NCI-H510A treated with DMSO at 0.1 percent for 48 hours (cell line): ENCODE measurements at regions not wholly inside any gene's neighbourhood (a gene's known extent, or its start where the extent isn't known, plus 50 kb on each side); places are given as distances from the start of the nearest gene placed in this dataset.

Experiments
- DNase-seq: peaks from one replicate; lab custom pipeline; 2025; lab: John Stamatoyannopoulos, UW

DNA sequence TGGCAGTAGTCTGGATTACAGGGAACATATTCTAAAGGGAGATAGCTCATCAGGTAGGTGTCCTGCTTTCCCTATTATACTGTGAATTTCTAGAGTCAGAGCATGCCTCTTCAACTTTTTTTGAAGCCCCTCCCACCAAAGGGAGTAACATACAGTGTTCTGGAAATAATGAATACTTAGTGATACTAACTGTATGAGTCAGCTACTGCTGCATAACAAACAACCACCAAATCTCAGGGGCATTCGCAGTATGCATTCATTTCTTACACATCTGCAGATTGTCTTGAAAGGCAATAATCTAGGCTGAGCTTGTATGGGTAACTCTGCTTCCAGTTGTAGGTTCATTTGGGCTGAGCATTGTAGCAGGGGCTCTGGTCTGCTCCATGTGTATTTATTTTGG lies 409.7 kb upstream of the SPRED2 start:
- no peak for DNase-seq

DNA sequence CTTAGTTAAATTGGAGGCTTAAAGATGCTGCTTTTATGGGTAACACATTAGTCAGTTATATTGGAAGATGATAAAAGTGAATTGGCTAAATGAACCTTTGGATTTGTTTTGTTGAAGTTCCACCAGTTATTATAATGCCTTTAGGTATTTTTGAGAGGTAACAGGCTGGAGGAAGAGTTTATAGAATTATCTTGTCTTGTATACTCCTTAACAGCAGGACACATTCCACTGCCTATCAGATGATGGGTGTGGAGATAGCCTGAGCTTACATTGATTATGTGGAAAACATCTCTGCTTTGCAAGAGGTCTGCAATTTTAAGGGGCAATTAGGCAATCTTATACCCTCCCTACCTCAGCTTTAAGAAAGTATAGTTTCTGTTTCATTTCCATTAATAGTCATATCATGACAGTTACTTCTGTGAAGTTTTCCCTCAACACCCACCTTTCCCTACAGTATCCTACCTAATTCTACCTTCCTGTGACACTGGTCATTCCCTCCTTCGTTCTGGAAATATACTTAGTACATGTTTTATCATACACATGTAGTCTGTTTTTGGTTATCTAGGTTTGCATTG lies 403.7 kb upstream of the SPRED2 start:
- DNase-seq: no peak

DNA sequence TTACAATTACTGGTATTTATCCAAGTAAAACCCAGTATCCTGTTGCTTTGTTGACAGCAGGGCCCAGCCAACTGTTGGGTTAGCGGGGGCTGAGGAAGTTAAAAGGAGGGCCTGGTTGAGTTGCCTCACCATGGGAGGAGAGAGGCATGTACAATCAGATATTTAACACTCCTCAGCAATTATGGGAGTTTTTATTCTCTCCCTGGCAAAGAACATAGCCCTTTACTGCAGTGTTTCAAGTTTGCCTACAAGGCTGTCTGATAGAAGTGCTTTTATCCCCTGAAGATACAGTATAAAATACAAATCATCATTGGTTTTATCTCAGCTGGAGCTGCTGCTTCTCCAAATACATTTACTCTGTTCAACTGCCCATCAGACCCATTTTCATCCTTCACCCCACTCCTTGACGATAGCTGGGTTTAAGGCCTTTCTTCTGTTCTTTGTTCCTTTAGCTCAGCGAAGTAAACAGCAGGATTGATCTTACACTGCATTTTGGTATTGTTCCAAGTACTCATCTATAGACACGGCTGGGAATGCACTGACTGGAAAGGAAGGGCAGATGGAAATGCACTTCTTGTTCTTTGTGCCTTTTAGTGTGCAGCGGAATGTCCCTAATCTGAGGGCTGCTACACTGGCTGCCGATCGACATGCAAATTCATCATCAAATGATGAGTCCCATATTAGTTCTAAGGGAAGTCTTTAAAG lies 402.5 kb upstream of the SPRED2 start:
- no peak for DNase-seq

DNA sequence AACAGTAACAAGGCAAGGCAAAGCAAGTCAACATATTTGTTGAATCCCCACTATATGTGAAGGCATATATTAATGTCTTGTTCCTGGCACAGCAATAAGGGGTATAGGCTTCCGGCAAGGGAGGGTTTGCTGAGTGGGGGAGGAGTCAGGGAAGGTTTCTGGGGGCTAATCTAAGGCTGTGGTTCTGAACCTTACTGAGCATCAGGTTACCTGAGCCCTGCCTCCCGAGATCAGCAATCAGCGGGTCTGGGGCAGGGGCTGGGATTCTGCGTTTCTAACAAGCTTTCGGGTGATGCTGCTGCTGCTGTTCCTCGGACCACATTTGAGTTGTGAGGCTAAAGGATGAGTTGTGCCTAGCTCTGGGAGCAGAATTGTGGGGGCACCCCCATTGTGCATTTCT lies 401.7 kb upstream of the SPRED2 start:
- no peak for DNase-seq

DNA sequence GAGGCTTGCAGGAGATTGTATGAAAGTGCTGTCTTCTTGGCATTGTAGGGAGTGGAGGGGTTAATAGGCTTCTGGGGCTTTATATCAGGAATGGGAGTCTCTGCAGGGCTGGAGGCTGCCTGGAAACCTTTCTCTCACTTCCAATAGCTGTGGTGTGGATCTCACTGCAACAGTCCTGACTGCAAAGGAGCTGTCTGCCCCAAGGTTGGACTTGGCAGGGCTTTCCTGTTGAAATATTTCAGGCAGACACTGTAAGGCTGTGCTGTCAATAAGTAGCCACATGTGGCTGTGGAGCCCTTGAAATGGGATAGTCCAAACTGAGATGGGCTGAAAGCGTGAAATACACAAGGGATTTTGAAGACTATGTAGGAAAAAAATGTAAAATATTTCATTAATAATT lies 399.1 kb upstream of the SPRED2 start:
- no peak for DNase-seq

DNA sequence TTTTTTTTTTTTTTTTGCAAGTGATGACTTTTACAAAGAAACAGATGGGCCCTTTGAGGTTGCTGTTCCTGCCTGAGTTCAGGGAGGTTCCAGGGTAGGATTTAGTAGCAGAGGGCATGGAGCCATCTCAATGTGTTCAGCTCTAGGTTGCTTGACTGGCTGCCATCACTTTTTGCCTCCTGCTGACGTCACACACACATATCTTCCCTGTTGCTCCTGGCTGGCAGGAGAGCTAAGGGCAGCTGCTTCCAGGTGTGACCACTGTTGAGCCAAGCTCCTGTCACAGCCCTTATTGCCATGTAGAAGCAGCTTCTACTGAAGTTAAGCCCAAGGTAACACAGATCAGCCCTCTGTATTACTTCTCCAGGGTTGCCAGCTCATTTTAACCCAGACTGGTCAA lies 394.2 kb upstream of the SPRED2 start:
- no peak for DNase-seq

DNA sequence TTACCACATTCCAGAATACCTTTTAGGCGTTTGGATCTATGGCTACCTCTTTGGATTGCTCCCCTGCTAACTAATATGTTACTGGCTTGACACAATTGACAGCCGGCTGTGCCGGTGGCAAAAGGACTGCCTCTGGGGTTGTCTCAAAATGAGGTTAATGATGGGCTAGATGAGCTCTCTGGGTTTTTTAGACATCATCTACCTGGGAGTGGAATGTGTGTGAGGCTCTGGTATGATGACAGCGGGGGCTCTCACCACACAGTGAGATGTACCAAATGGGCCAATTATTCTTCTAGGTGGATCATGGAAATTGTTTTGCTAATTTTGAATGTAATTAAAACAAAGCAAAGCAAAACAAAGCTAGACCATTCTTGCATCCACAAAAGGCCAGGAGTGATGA lies 391.1 kb upstream of the SPRED2 start:
- DNase-seq: no peak

DNA sequence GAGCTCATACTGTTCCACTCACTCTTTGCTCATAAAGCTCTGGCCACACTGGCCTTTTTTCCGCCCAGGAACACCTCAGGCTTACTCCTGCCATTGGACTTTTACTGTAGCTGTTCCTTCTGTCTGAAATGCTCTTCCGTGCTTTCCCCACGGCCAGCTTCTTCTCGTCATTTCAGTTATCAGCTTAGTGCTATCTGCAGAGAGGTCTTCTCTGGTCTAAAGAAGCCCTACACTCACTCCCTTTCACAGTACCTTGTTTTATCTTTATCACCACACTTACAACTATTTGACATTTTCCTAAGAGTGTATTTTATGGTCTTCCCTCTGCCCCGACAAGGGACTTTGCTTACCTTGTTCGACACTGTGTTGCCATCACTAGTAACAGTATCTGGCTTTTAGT lies 388.1 kb upstream of the SPRED2 start:
- DNase-seq: no peak

DNA sequence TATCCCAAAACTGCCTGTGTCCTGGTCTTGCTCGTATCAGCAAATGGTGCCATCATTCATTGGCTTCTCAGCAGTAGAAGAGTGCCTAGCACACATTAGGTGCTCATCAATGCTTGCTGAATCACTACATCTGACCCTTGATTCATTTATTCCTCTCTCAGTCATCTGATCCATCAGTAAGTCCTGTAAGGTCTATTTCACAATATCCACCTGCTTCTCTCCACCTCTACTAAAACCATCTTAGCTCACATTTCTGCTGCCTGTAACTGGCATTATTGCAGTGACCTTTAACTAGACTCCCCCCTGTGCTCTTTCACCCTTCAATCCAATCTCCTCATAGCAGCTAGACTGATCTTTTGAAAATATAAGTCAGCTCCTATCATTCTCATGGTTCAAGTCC lies 387.6 kb upstream of the SPRED2 start:
- no peak for DNase-seq

DNA sequence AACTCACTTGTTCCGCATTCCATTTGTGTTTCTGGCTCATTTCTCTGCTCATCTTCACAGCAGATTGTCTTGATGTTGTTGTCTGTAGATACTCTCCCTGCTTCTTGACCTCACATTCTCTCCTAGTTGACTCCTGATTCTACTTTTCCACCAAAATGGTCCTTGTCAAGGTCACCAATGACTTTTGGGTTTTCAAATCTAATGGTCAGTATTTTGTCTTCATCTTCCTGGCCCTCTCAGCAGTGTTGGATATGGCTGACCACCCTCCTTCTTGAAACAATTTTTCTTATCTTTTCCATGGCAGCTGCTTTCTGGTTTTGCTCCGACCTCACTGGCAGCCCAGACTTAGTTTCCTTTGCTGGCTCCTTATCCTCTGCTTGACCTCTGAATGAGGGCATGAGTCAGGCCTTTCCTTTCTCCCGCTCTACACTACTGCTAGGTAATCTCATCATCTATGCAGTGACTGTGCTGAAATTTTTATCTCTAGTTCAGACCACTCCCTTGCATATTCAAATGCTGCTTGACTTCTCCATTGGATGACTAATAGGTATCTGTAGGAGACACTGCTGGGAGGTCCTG lies 386.6 kb upstream of the SPRED2 start:
- DNase-seq: no peak

DNA sequence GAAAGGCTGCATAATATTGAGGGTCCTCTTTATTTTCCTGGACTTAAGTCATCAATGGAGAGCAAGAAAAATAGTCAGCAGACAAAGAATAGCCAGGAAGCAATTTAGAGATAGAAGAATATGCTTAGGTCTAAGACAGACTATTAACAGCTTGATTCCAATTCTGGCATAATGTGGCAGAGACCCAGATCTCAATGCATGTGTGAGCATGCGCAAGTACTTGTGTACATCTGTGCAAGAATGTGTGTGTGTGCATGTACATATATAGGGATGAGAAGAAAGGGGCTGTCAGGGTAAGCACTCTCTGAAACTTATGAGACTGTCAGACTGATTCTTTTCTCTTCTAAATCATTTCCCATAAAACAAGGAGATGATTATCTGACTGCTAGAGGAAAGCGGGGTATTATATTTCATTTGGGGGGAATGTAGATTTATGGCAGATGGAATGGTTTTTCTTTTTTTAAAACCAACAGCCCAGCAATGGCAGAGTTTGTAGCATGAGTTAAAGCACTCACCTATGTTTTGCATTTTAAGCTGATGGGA lies 381.3 kb upstream of the SPRED2 start:
- no peak for DNase-seq

DNA sequence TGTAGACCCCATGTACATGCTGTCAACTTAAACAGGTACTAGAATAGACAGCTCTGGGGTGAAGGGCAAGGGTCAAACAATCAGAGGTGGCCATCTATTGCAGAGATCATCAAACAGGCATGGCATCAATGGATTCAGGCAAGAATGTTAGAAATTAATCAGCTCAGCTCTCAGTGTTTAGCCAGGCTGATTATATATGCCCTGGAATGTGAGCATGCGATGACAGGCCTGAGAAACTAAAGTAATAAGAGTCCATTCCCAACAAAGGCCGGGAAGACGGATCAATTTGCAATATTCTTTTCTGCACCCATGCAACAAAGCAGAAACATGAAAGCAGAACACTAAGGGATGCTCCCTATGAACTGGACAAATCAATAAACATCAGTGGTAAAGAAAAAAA lies 380.5 kb upstream of the SPRED2 start:
- DNase-seq: no peak

DNA sequence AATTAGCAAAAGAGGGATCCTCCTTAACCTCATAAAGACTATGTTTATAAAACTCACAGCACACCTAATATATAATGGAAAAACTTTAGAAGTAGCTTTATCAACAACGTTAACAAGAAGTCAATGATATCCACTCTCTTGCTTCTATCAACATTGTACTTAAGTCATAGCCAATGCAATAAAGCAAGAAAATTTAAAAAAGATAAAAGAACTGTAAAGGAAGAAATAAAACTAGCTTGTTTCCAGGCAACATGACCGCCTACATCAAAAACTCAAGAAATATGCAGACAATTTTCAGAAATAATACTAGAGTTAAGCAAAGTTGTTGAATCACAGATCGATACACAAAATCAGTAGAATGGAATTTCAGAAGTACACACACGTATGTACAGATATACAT lies 375.5 kb upstream of the SPRED2 start:
- DNase-seq: no peak

DNA sequence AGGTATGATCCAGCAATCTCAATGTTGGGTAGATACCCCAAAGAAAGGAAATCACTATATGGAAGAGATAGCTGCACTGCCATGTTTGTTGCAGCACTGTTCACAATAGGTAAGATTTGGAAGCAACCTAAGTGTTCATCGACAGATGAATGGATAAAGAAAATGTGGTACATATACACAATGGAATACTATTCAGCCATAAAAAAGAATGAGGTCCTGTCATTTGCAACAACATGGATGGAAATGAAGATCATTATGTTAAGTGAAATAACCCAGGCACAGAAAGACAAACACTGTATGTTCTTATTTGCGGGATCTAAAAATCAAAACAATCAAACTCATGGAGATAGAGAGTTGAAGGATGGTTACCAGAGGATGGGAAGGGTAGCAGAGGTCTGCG lies 372.4 kb upstream of the SPRED2 start:
- DNase-seq: no peak

DNA sequence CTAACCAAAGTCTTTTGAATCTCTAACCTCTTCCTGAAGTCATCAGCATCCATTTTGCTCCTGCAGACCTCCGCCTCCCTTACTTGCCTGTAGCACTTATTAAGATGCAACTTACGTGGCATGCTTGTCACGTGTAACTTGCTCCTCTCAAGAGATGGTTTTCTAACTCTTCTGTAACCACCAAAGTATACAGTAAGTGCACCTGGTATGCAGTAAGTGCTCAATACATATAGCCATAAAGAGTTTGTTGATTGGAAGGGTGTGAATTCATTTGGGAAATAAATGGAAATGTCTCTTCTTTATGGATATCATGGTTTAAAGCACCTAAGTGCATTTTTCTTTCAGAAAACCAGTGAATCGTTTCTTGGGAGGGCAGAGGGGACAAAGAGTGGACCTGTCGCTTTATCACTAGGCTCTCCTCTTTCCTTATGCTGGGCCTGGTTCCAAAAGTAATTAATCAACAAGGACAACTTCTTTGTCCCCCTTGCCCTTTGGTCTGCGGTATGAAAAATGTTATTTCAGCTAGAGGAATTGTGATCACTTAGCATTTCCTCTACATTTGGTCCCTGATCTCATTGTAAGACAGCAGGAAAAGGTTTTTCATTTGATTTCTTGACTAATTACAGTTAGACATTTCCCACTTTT lies 370.0 kb upstream of the SPRED2 start:
- DNase-seq: no peak

DNA sequence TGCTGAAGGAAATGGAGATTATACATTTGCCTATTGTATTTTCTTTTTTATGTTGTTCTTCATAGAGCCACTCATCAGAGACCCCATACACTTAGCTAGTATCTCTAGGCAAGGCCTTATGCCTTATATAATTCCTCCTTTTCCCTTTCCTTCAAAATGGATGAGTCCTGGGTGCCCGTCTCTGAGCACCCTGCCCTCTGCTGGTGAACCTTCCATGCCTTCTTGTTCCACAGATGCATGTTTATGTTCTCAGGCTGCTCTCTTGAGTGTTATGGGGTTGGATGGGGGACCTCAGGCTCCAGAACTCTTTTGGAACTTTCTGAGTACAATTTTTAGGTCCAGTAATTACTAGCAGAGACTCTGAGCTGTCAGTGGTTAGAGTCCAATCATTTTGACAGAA lies 368.6 kb upstream of the SPRED2 start:
- DNase-seq: no peak

DNA sequence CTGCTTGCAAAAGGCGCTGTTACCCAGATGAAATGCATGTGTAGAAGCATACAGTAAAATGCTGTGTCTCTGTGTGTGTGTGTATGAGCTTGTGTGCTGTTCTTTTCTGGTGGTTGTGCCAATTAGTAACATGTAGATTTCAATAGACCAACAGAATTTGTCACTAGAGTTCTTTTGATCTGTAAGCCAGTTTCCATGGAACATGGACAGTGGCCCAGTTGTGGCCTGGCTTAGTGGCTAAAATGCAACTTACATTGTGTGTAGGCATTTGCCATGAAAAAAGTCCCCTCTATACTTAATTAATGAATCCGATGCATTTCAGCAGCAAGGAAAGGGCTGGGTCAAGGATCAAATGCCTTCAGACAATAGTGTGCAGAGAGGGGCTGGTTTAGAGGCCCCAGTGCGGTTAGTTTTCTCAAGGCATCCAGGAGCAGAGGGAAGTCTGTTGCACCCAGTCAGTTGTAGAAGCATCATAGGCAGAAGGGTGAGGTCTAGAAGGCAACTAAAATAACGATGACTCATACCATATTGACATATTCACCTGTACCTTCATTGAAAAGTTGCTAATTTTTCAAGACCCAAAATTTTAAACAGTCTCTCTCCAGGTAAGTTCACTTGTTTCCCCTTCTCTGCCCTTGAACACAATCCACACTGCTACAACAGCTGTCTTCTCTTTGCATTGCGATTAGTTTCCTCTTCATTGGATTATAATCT lies 366.9 kb upstream of the SPRED2 start:
- DNase-seq: no peak

DNA sequence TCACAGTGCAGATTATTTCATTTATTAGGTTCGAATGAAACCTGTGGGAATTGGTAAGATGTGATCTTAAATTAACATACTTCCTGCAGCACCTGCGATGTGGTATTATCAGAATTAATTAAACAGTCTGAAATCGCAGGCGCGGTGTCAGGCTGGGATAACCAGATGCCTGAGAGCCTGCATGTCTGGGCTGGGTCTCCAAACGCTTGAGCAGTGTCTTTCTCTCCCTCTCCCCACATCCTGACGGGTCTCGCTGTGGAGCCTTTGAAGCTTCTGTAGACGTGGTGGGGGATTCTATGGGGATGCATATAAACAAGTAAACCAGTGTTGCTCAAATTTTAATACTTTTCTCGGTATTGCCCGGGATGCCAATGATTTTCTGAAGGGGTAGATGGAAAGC lies 366.2 kb upstream of the SPRED2 start:
- DNase-seq: no peak

DNA sequence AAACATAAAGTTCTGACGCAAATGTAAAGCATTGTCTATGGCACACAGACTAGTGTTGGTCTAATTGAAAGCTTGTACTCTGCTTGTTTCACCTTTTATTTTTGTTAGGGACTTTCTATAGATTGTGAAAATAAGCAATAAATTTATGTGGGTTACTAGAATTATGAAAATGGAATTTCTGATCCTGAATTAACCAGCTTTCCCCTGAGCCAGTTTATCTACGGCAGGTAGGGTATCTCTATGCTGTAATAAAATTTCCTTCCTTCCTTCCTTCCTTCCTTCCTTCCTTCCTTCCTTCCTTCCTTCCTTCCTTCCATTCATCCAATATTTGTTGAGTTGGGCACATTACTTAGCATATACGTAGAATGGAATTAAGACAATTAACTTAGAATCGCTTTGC lies 362.6 kb upstream of the SPRED2 start:
- DNase-seq: no peak

DNA sequence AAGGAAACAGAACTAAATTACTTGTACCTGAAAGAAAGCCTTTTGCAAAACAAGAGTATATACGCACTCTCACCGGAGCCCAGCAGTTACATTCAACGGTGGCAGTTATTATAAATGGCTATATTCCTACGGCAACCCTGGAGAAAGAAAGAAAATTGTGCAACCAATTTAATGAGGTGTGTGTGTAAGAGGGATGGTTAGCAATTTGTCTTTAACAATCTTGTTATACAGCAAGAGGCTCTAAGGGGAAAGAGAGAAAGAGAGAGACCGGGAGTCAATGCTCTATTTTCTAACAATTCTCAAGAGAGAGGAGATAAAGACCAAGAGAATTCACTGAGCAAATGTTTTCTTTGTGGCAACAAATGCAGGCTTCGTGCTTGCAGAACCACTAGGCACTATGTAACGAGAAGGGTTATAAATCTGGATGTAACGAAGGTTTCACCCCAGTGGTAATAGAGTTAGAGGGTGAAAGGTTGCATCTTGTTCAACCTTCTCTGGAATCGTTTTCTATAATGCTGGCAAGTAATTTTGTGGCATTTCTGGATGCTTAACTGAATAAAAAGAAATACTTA lies 359.1 kb upstream of the SPRED2 start:
- no peak for DNase-seq

DNA sequence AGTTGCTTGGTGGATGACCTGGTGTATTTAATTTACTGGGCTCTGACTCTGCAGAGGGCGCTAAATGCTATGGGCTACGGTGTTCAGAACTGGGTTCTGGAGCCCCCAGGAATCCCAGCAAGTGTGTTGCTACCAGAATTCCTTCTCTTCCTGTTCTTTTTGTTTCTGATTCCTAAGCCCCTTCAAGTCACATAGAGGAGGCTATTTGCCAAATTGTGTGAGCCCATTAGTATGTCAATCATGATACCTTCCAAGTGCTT lies 358.2 kb upstream of the SPRED2 start:
- no peak for DNase-seq

DNA sequence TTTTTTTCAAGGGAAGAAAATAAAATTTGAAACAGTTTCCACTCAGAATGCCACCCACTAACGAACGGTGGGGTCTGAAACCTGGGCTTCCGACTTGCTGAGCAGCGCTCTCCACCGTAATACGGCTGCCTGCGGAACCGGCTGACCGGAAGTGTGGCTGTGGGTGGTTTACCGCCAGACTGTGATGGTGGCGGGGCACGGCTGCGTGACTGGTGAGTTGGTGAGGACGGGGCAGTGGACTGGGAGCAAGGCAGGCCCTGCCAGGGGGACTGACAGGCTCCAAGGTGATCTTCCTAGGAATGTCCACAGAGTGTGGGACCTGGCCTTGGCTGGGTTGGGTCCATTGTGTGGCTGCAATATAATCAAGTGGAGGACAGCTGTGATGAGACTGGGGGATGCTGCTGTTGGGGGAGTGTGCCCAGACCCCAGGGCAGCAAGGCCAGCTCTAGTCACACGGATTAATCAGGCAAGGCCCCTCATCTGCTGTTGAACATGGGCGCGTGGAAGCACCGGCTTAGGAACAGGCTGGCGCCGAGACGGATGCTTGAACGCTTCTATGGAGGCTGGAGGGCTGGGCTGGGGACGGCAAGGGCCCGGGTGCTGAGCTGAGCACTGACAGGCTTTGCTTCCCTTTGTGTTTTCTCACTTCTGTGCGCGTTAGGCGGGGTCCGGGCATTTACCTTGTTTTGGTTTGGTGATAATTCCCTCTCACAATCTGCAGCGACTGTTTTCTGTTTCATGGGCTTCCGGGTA lies 357.7 kb upstream of the SPRED2 start:
- DNase-seq: no peak
